ENCODE measurements at regions not wholly inside any gene's neighbourhood (a gene's known extent, or its start where the extent isn't known, plus 50 kb on each side); places are given as distances from the start of the nearest gene placed in this dataset.

DNA sequence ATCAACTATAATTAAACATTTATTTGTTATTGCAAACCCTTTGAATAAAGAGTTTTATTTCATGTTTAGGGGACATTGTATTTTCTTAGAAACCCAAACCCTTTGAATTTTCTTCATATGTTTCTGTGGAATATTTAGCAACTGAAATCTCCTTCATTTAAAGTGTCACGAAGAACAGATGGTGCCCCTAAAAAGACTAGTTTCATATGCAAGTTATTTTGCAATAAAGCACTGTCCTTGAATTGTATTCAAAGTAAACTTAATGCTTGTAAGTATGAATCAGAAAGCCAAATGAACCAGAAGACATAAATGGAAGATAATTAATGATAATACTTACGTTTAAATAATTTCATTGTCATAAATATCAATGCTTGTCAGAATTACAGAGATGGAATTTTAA lies 151.9 kb upstream of the CWC22 start:
- Histone ChIP-seq H3K27ac (ENCODE audit: low read length) (no peak overlapping the region), H3K4me1 (ENCODE audit: low read length) (no peaks in the 10 kb centered on the region), H3K4me3 (ENCODE audit: low read length) (no peak overlapping the region), H3K36me3 (replicated peaks; ENCODE audit: insufficient read depth, low read length) (no peaks in the 10 kb centered on the region), H3K9me3 (replicated peaks; ENCODE audit: insufficient read depth, low read length) (no peaks in the 10 kb centered on the region), H3K4me2 (ENCODE audit: low read depth, low read length) (no peak overlapping the region), H2AFZ (ENCODE audit: low read length) (no peak overlapping the region), H3F3A (ENCODE audit: insufficient read depth, low read length) (no peaks in the 10 kb centered on the region), H4K20me1 (ENCODE audit: insufficient read depth, low read length) (no peaks in the 10 kb centered on the region), H3K9me2 (replicated peaks; ENCODE audit: insufficient read depth, low read length) (no peaks in the 10 kb centered on the region), H3K9ac (ENCODE audit: low read length) (no peak overlapping the region), H3K27me3 (replicated peaks; ENCODE audit: insufficient read depth, low read length) (no peaks in the 10 kb centered on the region), H3K79me2 (ENCODE audit: low read length) (no peaks in the 10 kb centered on the region)
- no peak for DNase-seq
- no peak for TF ChIP-seq EZH2 (optimal IDR thresholded peaks at IDR 0.05; ENCODE audit: low read depth, low read length)
- no peak for TF ChIP-seq CTCF (IDR thresholded peaks at IDR 0.05; ENCODE audit: low read length)

DNA sequence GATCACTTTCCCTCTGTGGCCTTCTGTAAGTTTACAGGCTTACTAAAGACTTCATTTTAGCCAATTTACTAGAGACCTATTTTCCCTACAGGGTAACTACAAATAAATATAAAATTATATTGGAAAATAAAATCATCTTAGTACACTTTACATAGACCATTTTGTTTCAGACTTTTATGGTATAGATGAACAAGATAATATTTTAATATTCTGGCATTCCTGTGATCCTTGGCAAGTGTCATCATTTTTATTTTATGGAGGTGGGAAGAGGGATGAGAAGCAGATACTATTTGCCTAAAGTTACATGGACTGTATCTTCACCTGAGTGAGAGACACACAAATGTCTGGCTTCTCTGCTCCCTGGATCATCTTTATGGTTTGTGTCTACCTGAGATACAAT lies 149.6 kb upstream of the CWC22 start:
- H3K79me2 ChIP-seq (ENCODE audit: low read length), result no peaks in the 10 kb centered on the region
- H2AFZ ChIP-seq (ENCODE audit: low read length), result no peak overlapping the region
- H3F3A ChIP-seq (ENCODE audit: insufficient read depth, low read length), result no peaks in the 10 kb centered on the region
- TF ChIP-seq EZH2 (optimal IDR thresholded peaks at IDR 0.05; ENCODE audit: low read depth, low read length) (no peak), EZH2phosphoT487 (IDR thresholded peaks at IDR 0.05; ENCODE audit: low read length) (no peak), CTCF (IDR thresholded peaks at IDR 0.05; ENCODE audit: low read length) (no peak)
- H4K20me1 ChIP-seq (ENCODE audit: insufficient read depth, low read length), result no peaks in the 10 kb centered on the region
- H3K4me2 ChIP-seq (ENCODE audit: low read depth, low read length), result no peak overlapping the region
- DNase-seq, result no peak
- no peak overlapping the region for H3K9ac ChIP-seq (ENCODE audit: low read length)
- no peaks in the 10 kb centered on the region for H3K9me2 ChIP-seq (replicated peaks; ENCODE audit: insufficient read depth, low read length)
- no peaks in the 10 kb centered on the region for H3K4me1 ChIP-seq (ENCODE audit: low read length)
- no peaks in the 10 kb centered on the region for H3K27me3 ChIP-seq (replicated peaks; ENCODE audit: insufficient read depth, low read length)
- no peaks in the 10 kb centered on the region for H3K9me3 ChIP-seq (replicated peaks; ENCODE audit: insufficient read depth, low read length)
- no peak overlapping the region for H3K27ac ChIP-seq (ENCODE audit: low read length)
- no peak overlapping the region for H3K4me3 ChIP-seq (ENCODE audit: low read length)
- no peaks in the 10 kb centered on the region for H3K36me3 ChIP-seq (replicated peaks; ENCODE audit: insufficient read depth, low read length)

GRCh38 chr2:180150606-180151005 lies 143.5 kb upstream of the CWC22 start:
- Histone ChIP-seq H3K27me3 (replicated peaks; ENCODE audit: insufficient read depth, low read length) (no peaks in the 10 kb centered on the region), H3K9me3 (replicated peaks; ENCODE audit: insufficient read depth, low read length) (no peaks in the 10 kb centered on the region), H3K79me2 (ENCODE audit: low read length) (no peaks in the 10 kb centered on the region), H4K20me1 (ENCODE audit: insufficient read depth, low read length) (no peaks in the 10 kb centered on the region), H3K36me3 (replicated peaks; ENCODE audit: insufficient read depth, low read length) (no peaks in the 10 kb centered on the region), H3F3A (ENCODE audit: insufficient read depth, low read length) (no peaks in the 10 kb centered on the region), H3K9ac (ENCODE audit: low read length) (no peak overlapping the region), H3K4me2 (ENCODE audit: low read depth, low read length) (no peak overlapping the region), H2AFZ (ENCODE audit: low read length) (no peak overlapping the region), H3K9me2 (replicated peaks; ENCODE audit: insufficient read depth, low read length) (no peaks in the 10 kb centered on the region), H3K4me3 (ENCODE audit: low read length) (no peak overlapping the region), H3K27ac (ENCODE audit: low read length) (no peak overlapping the region), H3K4me1 (ENCODE audit: low read length) (no peaks in the 10 kb centered on the region)
- TF ChIP-seq CTCF (IDR thresholded peaks at IDR 0.05; ENCODE audit: low read length), result no peak
- no peak for TF ChIP-seq EZH2 (optimal IDR thresholded peaks at IDR 0.05; ENCODE audit: low read depth, low read length)
- TF ChIP-seq EZH2phosphoT487 (IDR thresholded peaks at IDR 0.05; ENCODE audit: low read length), result no peak
- no peak for DNase-seq
